ENCODE measurements at regions not wholly inside any gene's neighbourhood (a gene's known extent, or its start where the extent isn't known, plus 50 kb on each side); places are given as distances from the start of the nearest gene placed in this dataset.

DNA sequence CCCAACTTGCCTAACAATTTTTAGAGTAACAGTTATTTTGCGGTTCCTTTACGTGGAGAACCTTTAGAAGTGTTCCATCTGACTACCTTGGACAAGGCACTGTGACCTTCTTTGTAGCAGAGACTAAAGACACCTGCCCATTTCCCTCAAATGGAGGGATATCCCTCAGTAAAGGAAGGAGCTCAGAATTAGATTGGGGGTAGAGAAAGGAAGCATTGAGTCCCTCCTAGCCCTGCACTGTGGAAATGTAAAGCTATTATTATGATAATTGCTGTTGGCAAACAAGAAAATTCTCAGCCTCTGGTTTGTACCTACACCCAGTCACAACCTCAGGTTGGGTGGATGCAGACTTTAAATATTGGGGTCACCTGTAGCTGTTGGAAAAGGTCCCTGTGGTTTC is 72.6 kb upstream of the MACF1 start:
- no peaks in the 10 kb centered on the region for H3K36me3 ChIP-seq
- H3K4me3 ChIP-seq = no peak overlapping the region
- WGBS, 5 donors = 74 to 85% (median 84%) methylated on average over 2 of the region's 2 CpGs
- intact Hi-C loops (cut with DNase I; ENCODE audit: low total_unique reads) = no loop called here
- peaks cover 41 to 67% (median 60%) of the 10 kb centered on the region in 4 donors for H3K4me1 ChIP-seq
- peak overlapping the region; percentile 52 to 87 (median 80) for H3K27ac ChIP-seq
- DNase-seq = no peak
- TF ChIP-seq CTCF (IDR thresholded peaks at IDR 0.05) (no peak), POLR2A (IDR thresholded peaks at IDR 0.05) (no peak), POLR2AphosphoS5 (IDR thresholded peaks at IDR 0.05) (no peak), EP300 (IDR thresholded peaks at IDR 0.05) (no peak)
- H3K9me3 ChIP-seq = no peaks in the 10 kb centered on the region
- H3K27me3 ChIP-seq = no peaks in the 10 kb centered on the region

GRCh38 chr1:39132505-39133339 is 71.8 kb upstream of the MACF1 start:
- no peaks in the 10 kb centered on the region for H3K36me3 ChIP-seq
- intact Hi-C loops (cut with DNase I; ENCODE audit: low total_unique reads) = no loop called here
- H3K9me3 ChIP-seq = no peaks in the 10 kb centered on the region
- peak; percentile 82 to 94 for DNase-seq
- no peak for TF ChIP-seq POLR2A (IDR thresholded peaks at IDR 0.05)
- peak in 1 of 7 experiments; percentile 35 for TF ChIP-seq CTCF (IDR thresholded peaks at IDR 0.05)
- TF ChIP-seq POLR2AphosphoS5 (IDR thresholded peaks at IDR 0.05) = peak in 1 of 3 donors; percentile 63
- no peaks in the 10 kb centered on the region for H3K27me3 ChIP-seq
- H3K4me3 ChIP-seq = no peak overlapping the region
- H3K27ac ChIP-seq = peak overlapping the region; percentile 54 to 87 (median 80)
- 40 to 55% (median 50%) methylated on average over 9 of the region's 9 CpGs for WGBS, 5 donors
- H3K4me1 ChIP-seq = peaks cover 33 to 59% (median 53%) of the 10 kb centered on the region in 4 donors

DNA sequence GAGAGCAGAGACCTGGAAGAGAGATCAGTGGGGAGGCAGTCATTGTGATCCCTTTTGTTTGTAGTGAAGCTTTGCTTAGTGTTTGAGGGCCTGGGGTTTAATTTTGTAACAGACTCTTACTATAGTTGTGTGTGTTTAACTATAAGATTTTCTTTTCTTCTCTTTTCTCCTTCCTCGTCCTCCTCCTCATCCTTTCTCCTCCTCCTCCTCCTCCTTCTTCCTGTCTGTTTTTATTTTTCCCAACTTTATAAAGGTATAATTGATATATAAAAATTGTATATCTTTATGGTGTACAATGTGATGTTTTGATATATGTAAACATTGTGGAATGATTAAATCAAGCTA is 71.2 kb upstream of the MACF1 start:
- H3K9me3 ChIP-seq = no peaks in the 10 kb centered on the region
- H3K27ac ChIP-seq = peak overlapping the region; percentile 54 to 87 (median 80)
- H3K4me3 ChIP-seq = no peak overlapping the region
- H3K36me3 ChIP-seq = no peaks in the 10 kb centered on the region
- WGBS, 5 donors = 61 to 85% (median 64%) methylated on average over 1 of the region's 1 CpG
- TF ChIP-seq POLR2AphosphoS5 (IDR thresholded peaks at IDR 0.05) = no peak
- intact Hi-C loops (cut with DNase I; ENCODE audit: low total_unique reads) = no loop called here
- H3K4me1 ChIP-seq = peaks cover 30 to 54% (median 47%) of the 10 kb centered on the region in 4 donors
- no peak for DNase-seq
- H3K27me3 ChIP-seq = no peaks in the 10 kb centered on the region

GRCh38 chr1:39134768-39135333 is 69.6 kb upstream of the MACF1 start:
- WGBS, 5 donors = 94 to 98% (median 96%) methylated on average over 5 of the region's 5 CpGs
- intact Hi-C loops (cut with DNase I; ENCODE audit: low total_unique reads) = no loop called here

More at GRCh38 chr1:39134768-39135333, 69.6 kb upstream of the MACF1 start:
- TF ChIP-seq POLR2AphosphoS5 (IDR thresholded peaks at IDR 0.05) = no peak
- TF ChIP-seq CTCF (IDR thresholded peaks at IDR 0.05) = no peak
- TF ChIP-seq EP300 (IDR thresholded peaks at IDR 0.05) = no peak
- no peak for TF ChIP-seq POLR2A (IDR thresholded peaks at IDR 0.05)
- Histone ChIP-seq H3K27me3 (no peaks in the 10 kb centered on the region), H3K36me3 (no peaks in the 10 kb centered on the region), H3K4me3 (no peak overlapping the region), H3K9me3 (no peaks in the 10 kb centered on the region), H3K27ac (no peak overlapping the region), H3K4me1 (peaks cover 21 to 39% (median 38%) of the 10 kb centered on the region in 4 donors)
- DNase-seq = no peak
